T-cell (primary cell): ENCODE measurements at regions not wholly inside any gene's neighbourhood (a gene's known extent, or its start where the extent isn't known, plus 50 kb on each side); places are given as distances from the start of the nearest gene placed in this dataset.

Experiments
- ATAC-seq, 4 experiments: fragments of 200-7000 bp in 3 of 4; fragments of 150-1000 bp in 1 of 4; cut with Tn5 transposase; replicated peaks in 1 of 4; 1 replicate in 3 of 4; 2 replicates in 1 of 4; pipeline ENCODE4 v1.10.0; 2021; ENCODE audit warnings: moderate library complexity in 3 of 4, mild to moderate bottlenecking in 2 of 4, moderate number of reproducible peaks in 1 of 4
- CTCF ChIA-PET, 2 donors: fragments of 300-600 bp; sonication (Branson Sonifier 250); formaldehyde crosslinking; loops; one replicate each; lab custom pipeline; 2022; ENCODE audit warnings: antibody characterized with exemption in 2 of 2; lab: Charles Lee
- POLR2A ChIA-PET, 2 donors: fragments of 300-600 bp; sonication (Branson Sonifier 250); formaldehyde crosslinking; loops; one replicate each; lab custom pipeline; 2022; ENCODE audit warnings: antibody characterized with exemption in 2 of 2; lab: Charles Lee
- DNase-seq, 35 experiments: peaks; one replicate each; pipeline versions ENCODE4 v3.0.0 to v3.0.0-alpha.2; 2013 to 2023
- H3K27ac ChIP-seq: one replicate; pipeline ENCODE4 v1.5.1; 2013; ENCODE audit warnings: low read length
- H3K27me3 ChIP-seq, 2 experiments: replicated peaks in 1 of 2; 1 replicate in 1 of 2; 2 replicates in 1 of 2; pipeline versions ENCODE4 v1.6.1 to v1.7.0; 2013; ENCODE audit warnings: low read length in 1 of 2, mixed read lengths in 1 of 2; ENCODE audit not compliant: control insufficient read depth in 2 of 2, insufficient read depth in 2 of 2; ENCODE audit errors: extremely low read depth in 1 of 2
- H3K36me3 ChIP-seq, 2 donors: 1 replicate in 1 of 2; 2 replicates in 1 of 2; pipeline versions ENCODE4 v1.6.1 to v1.7.0; 2013; ENCODE audit warnings: low read length in 1 of 2; ENCODE audit not compliant: control insufficient read depth in 2 of 2, insufficient read depth in 1 of 2; ENCODE audit errors: extremely low read depth in 1 of 2
- H3K4me1 ChIP-seq, 2 experiments: 1 replicate in 1 of 2; 2 replicates in 1 of 2; pipeline versions ENCODE4 v1.6.1 to v1.7.0; 2013; ENCODE audit warnings: low read length in 2 of 2, mixed read lengths in 1 of 2; ENCODE audit not compliant: insufficient read depth in 2 of 2, control insufficient read depth in 1 of 2; ENCODE audit errors: extremely low read depth in 1 of 2
- H3K4me3 ChIP-seq, 2 donors: 1 replicate in 1 of 2; 2 replicates in 1 of 2; pipeline versions ENCODE4 v1.5.1 to v1.7.0; 2013; ENCODE audit warnings: mild to moderate bottlenecking in 2 of 2, low read length in 1 of 2, moderate library complexity in 1 of 2; ENCODE audit not compliant: control insufficient read depth in 1 of 2; ENCODE audit errors: extremely low read depth in 1 of 2
- H3K9me3 ChIP-seq: 2 replicates; pipeline ENCODE4 v1.7.0; 2013
- H3K27ac Mint-ChIP-seq, 2 donors: one replicate each; pipeline ENCODE4 v1.8.0; 2020 to 2021; ENCODE audit warnings: mild to moderate bottlenecking in 2 of 2, mixed read lengths in 2 of 2
- H3K27me3 Mint-ChIP-seq, 2 donors: one replicate each; pipeline ENCODE4 v1.8.0; 2021 to 2022; ENCODE audit warnings: mixed read lengths in 2 of 2
- H3K36me3 Mint-ChIP-seq: one replicate; pipeline ENCODE4 v1.8.0; 2021; ENCODE audit warnings: mixed read lengths
- H3K4me1 Mint-ChIP-seq, 3 donors: one replicate each; pipeline ENCODE4 v1.8.0; 2020 to 2022; ENCODE audit warnings: mixed read lengths in 3 of 3, mild to moderate bottlenecking in 1 of 3
- H3K4me3 Mint-ChIP-seq, 3 donors: one replicate each; pipeline ENCODE4 v1.8.0; 2020 to 2022; ENCODE audit warnings: mild to moderate bottlenecking in 3 of 3, mixed read lengths in 3 of 3, moderate library complexity in 3 of 3
- H3K9me3 Mint-ChIP-seq, 3 donors: one replicate each; pipeline ENCODE4 v1.8.0; 2020 to 2022; ENCODE audit warnings: mixed read lengths in 3 of 3
- WGBS: methylation state at CpG from one replicate; pipeline ENCODE4 v1.1.5; 2013; ENCODE audit warnings: missing lambda C conversion rate; ENCODE audit not compliant: insufficient coverage; 5-methylcytosine and 5-hydroxymethylcytosine counted together

DNA sequence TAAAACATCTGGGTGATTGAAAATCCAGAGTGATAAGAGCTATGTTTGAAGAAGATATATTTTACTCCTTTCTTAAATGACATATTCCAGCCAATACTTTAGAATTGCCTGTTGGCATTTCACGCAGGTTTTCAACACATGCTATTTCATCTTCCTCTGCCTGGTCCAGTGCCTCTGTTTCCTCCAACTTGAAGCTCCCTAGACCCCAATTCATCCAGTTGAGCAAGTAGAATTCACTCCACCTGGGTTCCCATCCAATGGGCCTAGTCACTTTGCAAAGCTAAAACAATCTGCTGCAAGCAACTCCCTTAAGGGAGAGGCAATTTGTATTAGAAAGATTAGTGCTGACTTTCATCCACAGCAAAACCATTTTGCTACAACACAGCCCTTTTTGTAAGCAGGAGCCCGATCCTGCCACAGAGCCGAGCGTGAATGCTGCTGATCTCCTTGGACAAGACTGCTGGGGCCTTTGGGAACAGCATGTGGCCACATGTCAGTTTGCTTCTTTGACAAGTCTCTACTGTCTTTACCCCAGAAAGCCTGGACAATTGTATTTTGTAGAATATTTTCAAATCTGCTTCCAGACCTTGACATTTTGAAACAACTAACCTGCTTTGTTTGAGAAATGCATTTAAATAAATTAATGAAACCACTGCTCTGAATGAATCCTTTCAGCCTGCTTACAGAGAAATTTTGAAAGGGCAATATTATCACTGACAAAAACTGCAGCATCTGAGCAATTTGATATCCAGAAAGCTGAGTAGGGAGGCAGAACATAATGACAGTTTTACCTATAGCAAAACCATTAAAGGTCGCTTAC lies 259.1 kb downstream of the TDRD15 start:
- no peaks in the 10 kb centered on the region for H3K4me1 ChIP-seq
- H3K27ac ChIP-seq, result no peak overlapping the region
- ATAC-seq (no peak), DNase-seq (no peak)
- no peak overlapping the region for H3K4me3 ChIP-seq
- H3K9me3 Mint-ChIP-seq, result peaks cover 3 to 9% (median 4%) of the 10 kb centered on the region in 3 donors
- ChIA-PET CTCF (no interaction called here), POLR2A (no interaction called here)
- H3K4me1 Mint-ChIP-seq, result no peaks in the 10 kb centered on the region
- peaks cover 0 to 4% of the 10 kb centered on the region in 2 donors for H3K27me3 Mint-ChIP-seq
- WGBS, result 86% methylated on average over 4 of the region's 5 CpGs
- H3K4me3 Mint-ChIP-seq, result no peak overlapping the region
- H3K36me3 ChIP-seq, result no peaks in the 10 kb centered on the region
- H3K9me3 ChIP-seq, result no peaks in the 10 kb centered on the region
- H3K27ac Mint-ChIP-seq, result no peak overlapping the region
- no peaks in the 10 kb centered on the region for H3K27me3 ChIP-seq
- no peaks in the 10 kb centered on the region for H3K36me3 Mint-ChIP-seq

DNA sequence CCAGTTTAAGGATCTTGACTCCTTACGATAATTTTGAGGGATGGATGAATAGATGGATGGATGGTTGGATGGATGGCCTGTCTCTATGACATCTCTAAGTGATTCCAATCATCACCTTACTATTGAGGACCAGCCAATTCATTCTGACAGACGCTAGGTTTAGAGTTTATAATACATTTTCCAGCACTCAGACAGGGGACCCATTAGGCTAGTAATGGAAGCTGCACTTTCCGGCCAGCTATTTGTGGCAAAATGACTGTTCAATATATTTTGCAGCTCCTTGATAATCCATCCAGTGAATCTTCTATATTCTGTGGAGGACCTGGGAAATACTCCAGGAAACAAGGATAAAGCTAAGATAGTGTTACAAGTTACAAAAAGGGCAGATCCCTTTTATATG lies 262.9 kb downstream of the TDRD15 start:
- no peak overlapping the region for H3K4me3 Mint-ChIP-seq
- Histone ChIP-seq H3K4me3 (no peak overlapping the region), H3K27me3 (no peaks in the 10 kb centered on the region), H3K27ac (no peak overlapping the region), H3K9me3 (no peaks in the 10 kb centered on the region), H3K36me3 (no peaks in the 10 kb centered on the region), H3K4me1 (no peaks in the 10 kb centered on the region)
- ChIA-PET POLR2A (interaction anchor here in 1 of 2 donors (0.6 kb wide), 1 partner anchor 10 kb away, joined by 3 read pairs; no protein-coding TSS in a partner anchor), CTCF (no interaction called here)
- peaks cover 2 to 14% (median 8%) of the 10 kb centered on the region in 3 donors for H3K9me3 Mint-ChIP-seq
- H3K27ac Mint-ChIP-seq, result no peak overlapping the region
- DNase-seq, result no peak
- WGBS, result 57% methylated on average over 1 of the region's 3 CpGs
- no peak for ATAC-seq
- H3K36me3 Mint-ChIP-seq, result no peaks in the 10 kb centered on the region
- H3K4me1 Mint-ChIP-seq, result no peaks in the 10 kb centered on the region
- H3K27me3 Mint-ChIP-seq, result no peaks in the 10 kb centered on the region

DNA sequence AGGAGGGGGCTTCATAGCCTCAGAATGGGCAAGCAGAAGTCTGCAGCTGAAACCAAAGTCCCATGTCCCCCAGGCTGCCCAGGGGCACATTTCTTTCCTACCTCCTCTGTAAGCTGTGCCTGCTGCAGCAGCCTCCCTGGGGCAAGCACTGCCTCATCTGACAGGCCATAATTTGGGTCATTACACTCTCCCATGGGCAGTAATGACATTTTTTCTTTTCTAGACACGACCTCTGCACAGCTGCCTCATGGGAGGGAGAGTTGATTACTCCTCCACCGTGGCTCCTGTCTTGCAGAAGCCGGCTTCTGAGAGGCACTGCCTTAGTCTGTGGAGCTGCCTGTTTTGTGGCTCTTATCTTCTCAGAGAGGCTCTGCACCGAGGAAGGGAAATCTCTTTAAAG lies 268.9 kb downstream of the TDRD15 start:
- DNase-seq (no peak), ATAC-seq (no peak)
- H3K9me3 ChIP-seq, result no peaks in the 10 kb centered on the region
- 37% methylated on average over 2 of the region's 4 CpGs for WGBS
- peaks cover 2 to 20% (median 5%) of the 10 kb centered on the region in 3 donors for H3K9me3 Mint-ChIP-seq
- H3K27ac ChIP-seq, result no peak overlapping the region
- CTCF ChIA-PET, result no interaction called here
- H3K4me1 Mint-ChIP-seq, result no peaks in the 10 kb centered on the region
- H3K27ac Mint-ChIP-seq, result no peak overlapping the region
- no peaks in the 10 kb centered on the region for H3K27me3 Mint-ChIP-seq
- H3K4me3 ChIP-seq, result no peak overlapping the region
- no peaks in the 10 kb centered on the region for H3K4me1 ChIP-seq
- no peaks in the 10 kb centered on the region for H3K36me3 Mint-ChIP-seq
- POLR2A ChIA-PET, result no interaction called here
- no peaks in the 10 kb centered on the region for H3K36me3 ChIP-seq
- no peak overlapping the region for H3K4me3 Mint-ChIP-seq
- peaks cover 0 to 4% of the 10 kb centered on the region in 2 experiments for H3K27me3 ChIP-seq

DNA sequence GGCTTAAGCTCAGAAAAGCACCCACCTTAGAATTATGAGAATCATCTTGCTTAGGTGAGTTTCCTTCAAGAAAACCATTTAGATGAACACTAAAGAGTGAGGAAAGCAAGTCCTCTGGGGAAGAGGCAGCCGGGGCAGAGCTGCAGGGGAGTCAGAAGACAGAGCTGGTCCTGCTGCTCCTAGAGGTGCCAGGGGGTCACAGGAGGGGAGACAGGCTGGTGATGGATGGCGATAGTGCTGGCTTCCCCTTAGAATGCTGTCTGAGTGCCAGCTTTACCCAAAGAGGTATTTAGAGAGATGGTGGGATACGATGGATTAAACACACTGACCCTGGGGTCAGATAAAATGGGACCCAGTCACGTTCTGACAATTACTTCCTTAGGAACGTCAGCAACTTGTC lies 269.4 kb downstream of the TDRD15 start:
- Mint-ChIP-seq H3K4me1 (no peaks in the 10 kb centered on the region), H3K27ac (no peak overlapping the region), H3K4me3 (no peak overlapping the region), H3K36me3 (no peaks in the 10 kb centered on the region), H3K27me3 (no peaks in the 10 kb centered on the region), H3K9me3 (peaks cover 2 to 17% (median 2%) of the 10 kb centered on the region in 3 donors)
- Histone ChIP-seq H3K27me3 (peaks cover 0 to 4% of the 10 kb centered on the region in 2 experiments), H3K4me1 (no peaks in the 10 kb centered on the region), H3K36me3 (no peaks in the 10 kb centered on the region), H3K9me3 (no peaks in the 10 kb centered on the region), H3K4me3 (no peak overlapping the region), H3K27ac (no peak overlapping the region)
- POLR2A ChIA-PET, result no interaction called here
- ATAC-seq (no peak), DNase-seq (no peak)
- 23% methylated on average over 4 of the region's 5 CpGs for WGBS
- CTCF ChIA-PET, result no interaction called here

DNA sequence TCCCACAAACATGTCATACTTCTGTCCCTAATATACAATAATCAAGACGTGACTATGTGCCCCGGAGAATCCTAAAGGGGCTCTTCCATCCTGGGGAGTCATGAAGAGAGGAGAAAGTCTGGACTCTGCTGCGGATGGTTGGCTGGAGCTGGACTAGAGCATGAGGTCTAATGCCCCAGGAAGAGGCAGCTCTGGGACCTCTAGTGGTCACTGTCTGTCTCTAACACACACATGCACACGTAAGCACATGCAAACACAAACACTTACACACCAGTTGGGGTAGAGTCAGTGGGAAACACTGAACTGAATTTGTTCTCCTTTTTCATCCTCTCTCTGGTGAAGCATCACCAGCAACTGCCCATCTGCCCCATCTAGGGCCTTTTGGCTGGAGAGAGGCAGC lies 271.6 kb downstream of the TDRD15 start:
- Histone ChIP-seq H3K27me3 (peaks cover 0 to 4% of the 10 kb centered on the region in 2 experiments), H3K4me3 (no peak overlapping the region), H3K9me3 (no peaks in the 10 kb centered on the region), H3K4me1 (no peaks in the 10 kb centered on the region), H3K36me3 (no peaks in the 10 kb centered on the region), H3K27ac (no peak overlapping the region)
- Mint-ChIP-seq H3K4me3 (no peak overlapping the region), H3K27ac (no peak overlapping the region), H3K4me1 (no peaks in the 10 kb centered on the region), H3K36me3 (no peaks in the 10 kb centered on the region), H3K27me3 (no peaks in the 10 kb centered on the region), H3K9me3 (peaks cover 0 to 10% (median under 1%) of the 10 kb centered on the region in 3 donors)
- WGBS, result no CpG with 5 or more reads among the region's 4 CpGs
- POLR2A ChIA-PET, result no interaction called here
- ATAC-seq (no peak), DNase-seq (no peak)
- CTCF ChIA-PET, result no interaction called here

DNA sequence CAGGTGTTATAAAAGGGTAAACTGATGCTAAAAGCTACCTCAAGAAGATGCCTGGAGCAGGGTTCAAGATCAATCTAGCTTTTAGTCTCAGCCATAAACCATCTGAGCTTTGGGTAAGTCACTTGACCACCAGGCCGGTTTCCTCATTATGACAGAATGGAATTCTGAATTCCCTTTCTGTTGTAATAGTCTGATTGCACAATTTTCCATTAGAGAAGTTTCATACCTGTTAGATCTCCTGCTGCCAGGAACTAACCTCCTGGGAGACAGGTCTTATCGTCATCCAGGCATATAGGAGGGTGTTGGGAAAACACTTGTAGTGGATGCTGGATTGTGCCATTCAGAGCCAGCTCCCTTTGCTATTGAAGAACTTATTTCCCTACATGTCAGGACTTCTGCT lies 272.5 kb downstream of the TDRD15 start:
- no CpG with 5 or more reads among the region's 2 CpGs for WGBS
- Mint-ChIP-seq H3K4me3 (no peak overlapping the region), H3K27me3 (no peaks in the 10 kb centered on the region), H3K4me1 (no peaks in the 10 kb centered on the region), H3K36me3 (no peaks in the 10 kb centered on the region), H3K27ac (no peak overlapping the region), H3K9me3 (peaks cover 0 to 14% (median 0%) of the 10 kb centered on the region in 3 donors)
- Histone ChIP-seq H3K4me1 (no peaks in the 10 kb centered on the region), H3K4me3 (no peak overlapping the region), H3K27me3 (peaks cover 0 to 4% of the 10 kb centered on the region in 2 experiments), H3K36me3 (no peaks in the 10 kb centered on the region), H3K27ac (no peak overlapping the region), H3K9me3 (no peaks in the 10 kb centered on the region)
- ChIA-PET POLR2A (interaction anchor here in 1 of 2 donors (0.6 kb wide), 1 partner anchor 9 kb away, joined by 3 read pairs; no protein-coding TSS in a partner anchor), CTCF (no interaction called here)
- ATAC-seq (no peak), DNase-seq (no peak)
